ENCODE measurements at regions not wholly inside any gene's neighbourhood (a gene's known extent, or its start where the extent isn't known, plus 50 kb on each side); places are given as distances from the start of the nearest gene placed in this dataset.

DNA sequence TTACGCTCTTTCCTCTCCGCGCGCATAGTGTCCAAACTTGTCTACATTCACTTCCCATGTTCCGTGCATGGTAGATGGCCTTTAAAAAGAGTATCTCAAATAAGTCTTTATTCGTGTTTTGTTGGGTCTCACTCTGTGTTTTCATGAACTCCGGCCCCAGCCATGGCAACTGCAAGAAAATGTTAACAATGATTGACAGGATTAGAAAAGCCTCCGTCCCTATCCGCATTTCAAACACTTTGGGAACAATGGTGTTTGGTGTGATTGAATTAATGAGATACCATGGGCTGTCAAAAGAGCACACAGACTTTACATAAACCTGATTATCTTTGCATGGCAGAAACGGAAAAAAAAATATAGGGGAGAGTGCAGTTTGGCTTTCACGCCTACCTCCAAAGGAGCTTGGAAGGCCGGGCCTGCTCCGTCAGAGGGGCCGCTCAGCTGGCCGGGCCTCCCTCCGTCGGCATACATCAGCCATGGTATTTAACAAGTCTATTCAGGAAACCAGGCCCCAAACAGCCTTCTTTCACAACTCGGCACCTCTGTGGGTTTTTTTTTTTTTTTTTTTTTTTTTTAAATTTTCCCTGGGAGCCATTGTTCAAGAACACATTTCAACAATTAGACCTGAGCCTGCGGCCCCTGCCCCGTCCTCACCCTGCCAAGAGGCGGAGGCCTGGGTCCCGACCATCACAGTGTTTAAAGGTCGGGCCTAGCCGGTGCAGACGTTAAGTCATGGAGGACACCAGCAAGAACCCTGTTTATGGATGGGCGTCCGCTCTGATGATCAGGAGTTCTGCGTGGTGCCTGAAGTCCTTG lies 323.8 kb upstream of the IRX4 start:
- DNase-seq: no peak
- intact Hi-C loops (cut with DNase I; ENCODE audit: low total_unique reads): no loop called here
- Histone ChIP-seq H3K4me1 (no peaks in the 10 kb centered on the region), H3K9me3 (no peaks in the 10 kb centered on the region), H3K36me3 (no peaks in the 10 kb centered on the region), H3K4me3 (no peak overlapping the region), H3K27ac (no peak overlapping the region), H3K27me3 (peaks cover 0 to 7% of the 10 kb centered on the region in 2 donors)
- TF ChIP-seq, protein P1, sequence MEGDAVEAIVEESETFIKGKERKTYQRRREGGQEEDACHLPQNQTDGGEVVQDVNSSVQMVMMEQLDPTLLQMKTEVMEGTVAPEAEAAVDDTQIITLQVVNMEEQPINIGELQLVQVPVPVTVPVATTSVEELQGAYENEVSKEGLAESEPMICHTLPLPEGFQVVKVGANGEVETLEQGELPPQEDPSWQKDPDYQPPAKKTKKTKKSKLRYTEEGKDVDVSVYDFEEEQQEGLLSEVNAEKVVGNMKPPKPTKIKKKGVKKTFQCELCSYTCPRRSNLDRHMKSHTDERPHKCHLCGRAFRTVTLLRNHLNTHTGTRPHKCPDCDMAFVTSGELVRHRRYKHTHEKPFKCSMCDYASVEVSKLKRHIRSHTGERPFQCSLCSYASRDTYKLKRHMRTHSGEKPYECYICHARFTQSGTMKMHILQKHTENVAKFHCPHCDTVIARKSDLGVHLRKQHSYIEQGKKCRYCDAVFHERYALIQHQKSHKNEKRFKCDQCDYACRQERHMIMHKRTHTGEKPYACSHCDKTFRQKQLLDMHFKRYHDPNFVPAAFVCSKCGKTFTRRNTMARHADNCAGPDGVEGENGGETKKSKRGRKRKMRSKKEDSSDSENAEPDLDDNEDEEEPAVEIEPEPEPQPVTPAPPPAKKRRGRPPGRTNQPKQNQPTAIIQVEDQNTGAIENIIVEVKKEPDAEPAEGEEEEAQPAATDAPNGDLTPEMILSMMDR (IDR thresholded peaks at IDR 0.05): no peak

DNA sequence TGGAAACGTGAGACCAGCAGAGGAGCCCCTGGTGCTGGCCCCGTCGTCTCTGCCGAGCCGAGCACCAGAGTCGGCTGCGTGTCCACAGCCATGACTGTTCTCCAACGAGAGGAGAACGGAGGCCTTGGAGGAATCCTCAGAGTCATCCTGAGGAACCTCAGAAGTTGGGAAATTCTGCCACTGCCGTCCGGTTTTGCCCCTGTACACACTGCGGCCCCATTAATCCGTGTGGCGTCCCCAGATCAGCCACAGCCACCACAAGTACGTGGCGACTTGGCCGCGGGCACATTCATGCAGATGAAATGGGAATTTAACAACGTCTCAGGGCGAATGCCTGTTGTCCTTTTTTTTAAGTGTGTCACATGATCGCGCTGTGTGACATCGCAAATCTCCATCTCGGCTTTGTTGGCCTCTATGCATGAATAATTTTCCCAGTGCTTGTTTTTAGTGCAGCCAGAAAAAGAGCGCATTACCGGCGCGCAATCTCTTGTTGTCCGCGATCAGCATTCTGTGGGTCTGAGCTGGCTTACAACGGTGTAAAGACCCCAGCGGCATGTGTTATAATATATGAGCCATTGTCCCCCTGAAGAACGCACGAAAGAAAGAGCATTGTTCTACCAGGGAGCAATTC lies 323.0 kb upstream of the IRX4 start:
- DNase-seq: no peak
- H3K27me3 ChIP-seq: peaks cover 0 to 7% of the 10 kb centered on the region in 2 donors
- H3K9me3 ChIP-seq: no peaks in the 10 kb centered on the region
- H3K27ac ChIP-seq: no peak overlapping the region
- H3K4me1 ChIP-seq: no peaks in the 10 kb centered on the region
- TF ChIP-seq, protein P1 (IDR thresholded peaks at IDR 0.05): no peak
- intact Hi-C loops (cut with DNase I; ENCODE audit: low total_unique reads): no loop called here
- H3K4me3 ChIP-seq: no peak overlapping the region
- H3K36me3 ChIP-seq: no peaks in the 10 kb centered on the region

DNA sequence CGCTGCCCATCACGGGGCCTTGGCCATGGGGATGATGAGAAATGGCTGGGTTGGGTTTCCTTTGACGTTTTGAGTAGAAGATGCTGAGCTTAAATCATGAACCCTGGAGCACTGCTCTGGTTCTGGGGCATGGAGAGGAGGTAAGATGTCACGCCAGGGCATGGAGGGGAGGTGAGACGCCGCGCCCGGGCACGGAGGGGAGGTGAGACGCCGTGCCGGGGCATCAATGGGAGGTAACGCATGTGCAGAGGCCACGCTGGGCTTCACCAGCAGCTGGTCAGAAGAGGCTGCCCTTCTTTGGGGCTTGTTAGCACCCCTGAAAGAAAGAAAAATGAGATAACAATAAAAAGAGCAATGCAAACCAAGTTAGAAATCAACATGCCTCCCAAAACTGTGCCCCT lies 322.5 kb upstream of the IRX4 start:
- H3K27ac ChIP-seq: no peak overlapping the region
- intact Hi-C loops (cut with DNase I; ENCODE audit: low total_unique reads): no loop called here

DNA sequence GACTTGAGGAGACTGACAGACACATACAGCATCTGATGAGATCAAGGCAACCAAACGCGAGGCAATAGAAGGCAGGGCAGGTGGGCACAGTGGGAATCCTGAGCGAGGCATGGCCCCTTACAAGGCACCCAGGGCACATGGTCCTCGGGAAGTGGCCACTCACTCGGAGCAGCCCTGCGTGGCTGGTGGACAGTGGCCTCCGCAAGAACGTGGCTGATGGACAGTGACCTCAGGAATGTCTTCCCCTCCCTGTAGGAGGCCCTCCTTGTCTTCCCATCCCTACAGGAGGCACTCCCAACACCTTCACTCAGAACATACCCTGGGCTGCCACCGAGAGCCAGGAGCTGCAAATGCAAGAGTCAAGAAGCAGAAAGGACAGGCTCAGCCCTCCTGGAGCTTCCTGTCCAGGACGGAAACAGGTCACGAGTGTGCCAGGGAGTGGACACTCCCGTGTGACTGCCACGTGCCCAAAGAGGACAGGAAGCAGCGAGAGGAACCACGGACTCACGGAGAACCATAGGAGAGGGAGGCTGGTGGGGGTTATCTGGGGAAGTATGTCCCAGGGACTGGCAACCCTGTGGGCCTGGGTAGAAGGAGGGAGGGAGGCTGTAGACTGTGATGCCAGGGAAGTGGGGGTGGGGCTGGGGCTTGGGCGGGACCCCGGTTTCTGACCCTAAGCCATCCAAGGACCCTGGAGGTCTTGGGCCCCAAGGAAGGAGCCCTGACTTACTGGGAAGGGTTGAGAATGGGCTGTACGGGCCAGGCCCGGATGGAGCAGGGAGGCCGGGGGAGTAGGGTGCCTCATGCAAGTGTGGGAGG lies 321.9 kb upstream of the IRX4 start:
- TF ChIP-seq, protein P1 (IDR thresholded peaks at IDR 0.05): no peak
- intact Hi-C loops (cut with DNase I; ENCODE audit: low total_unique reads): no loop called here
- no peaks in the 10 kb centered on the region for H3K4me1 ChIP-seq
- DNase-seq: no peak
- no peaks in the 10 kb centered on the region for H3K36me3 ChIP-seq
- no peak overlapping the region for H3K4me3 ChIP-seq
- H3K27me3 ChIP-seq: peaks cover 0 to 7% of the 10 kb centered on the region in 2 donors
- no peaks in the 10 kb centered on the region for H3K9me3 ChIP-seq
- no peak overlapping the region for H3K27ac ChIP-seq

More for the DNA sequence above, 322.5 kb upstream of the IRX4 start:
- peaks cover 0 to 7% of the 10 kb centered on the region in 2 donors for H3K27me3 ChIP-seq
- no peak overlapping the region for H3K4me3 ChIP-seq
- H3K4me1 ChIP-seq: no peaks in the 10 kb centered on the region
- no peaks in the 10 kb centered on the region for H3K9me3 ChIP-seq
- H3K36me3 ChIP-seq: no peaks in the 10 kb centered on the region
- DNase-seq: no peak
- TF ChIP-seq, protein P1 (IDR thresholded peaks at IDR 0.05): no peak

DNA sequence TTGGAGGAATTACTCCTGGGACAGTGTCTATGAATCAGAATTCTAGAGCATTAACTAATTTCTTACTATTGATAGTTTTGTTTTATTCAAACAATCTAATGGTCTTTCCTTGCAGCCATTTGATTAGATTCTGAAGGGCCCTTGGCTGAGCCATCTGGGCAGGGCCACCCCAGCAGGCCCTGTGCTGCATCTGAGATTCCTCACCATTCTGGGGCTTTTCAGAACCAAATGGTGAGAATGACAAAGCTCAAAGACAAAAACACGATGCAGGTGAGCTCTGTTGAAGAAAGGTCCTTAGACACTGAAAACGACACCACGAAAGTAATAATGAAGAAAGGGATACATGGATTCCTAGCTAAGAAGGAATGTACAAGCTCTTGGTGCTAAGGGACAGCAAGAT lies 321.0 kb upstream of the IRX4 start:
- TF ChIP-seq, protein P1 (IDR thresholded peaks at IDR 0.05): no peak
- H3K27me3 ChIP-seq: peaks cover 0 to 7% of the 10 kb centered on the region in 2 donors
- no peak overlapping the region for H3K4me3 ChIP-seq
- no peaks in the 10 kb centered on the region for H3K4me1 ChIP-seq
- intact Hi-C loops (cut with DNase I; ENCODE audit: low total_unique reads): no loop called here
- no peak overlapping the region for H3K27ac ChIP-seq
- no peak for DNase-seq
- H3K36me3 ChIP-seq: no peaks in the 10 kb centered on the region
- H3K9me3 ChIP-seq: no peaks in the 10 kb centered on the region

Measured in tibial artery (tissue), 4 donors.